ENCODE measurements at regions not wholly inside any gene's neighbourhood (a gene's known extent, or its start where the extent isn't known, plus 50 kb on each side); places are given as distances from the start of the nearest gene placed in this dataset.

DNA sequence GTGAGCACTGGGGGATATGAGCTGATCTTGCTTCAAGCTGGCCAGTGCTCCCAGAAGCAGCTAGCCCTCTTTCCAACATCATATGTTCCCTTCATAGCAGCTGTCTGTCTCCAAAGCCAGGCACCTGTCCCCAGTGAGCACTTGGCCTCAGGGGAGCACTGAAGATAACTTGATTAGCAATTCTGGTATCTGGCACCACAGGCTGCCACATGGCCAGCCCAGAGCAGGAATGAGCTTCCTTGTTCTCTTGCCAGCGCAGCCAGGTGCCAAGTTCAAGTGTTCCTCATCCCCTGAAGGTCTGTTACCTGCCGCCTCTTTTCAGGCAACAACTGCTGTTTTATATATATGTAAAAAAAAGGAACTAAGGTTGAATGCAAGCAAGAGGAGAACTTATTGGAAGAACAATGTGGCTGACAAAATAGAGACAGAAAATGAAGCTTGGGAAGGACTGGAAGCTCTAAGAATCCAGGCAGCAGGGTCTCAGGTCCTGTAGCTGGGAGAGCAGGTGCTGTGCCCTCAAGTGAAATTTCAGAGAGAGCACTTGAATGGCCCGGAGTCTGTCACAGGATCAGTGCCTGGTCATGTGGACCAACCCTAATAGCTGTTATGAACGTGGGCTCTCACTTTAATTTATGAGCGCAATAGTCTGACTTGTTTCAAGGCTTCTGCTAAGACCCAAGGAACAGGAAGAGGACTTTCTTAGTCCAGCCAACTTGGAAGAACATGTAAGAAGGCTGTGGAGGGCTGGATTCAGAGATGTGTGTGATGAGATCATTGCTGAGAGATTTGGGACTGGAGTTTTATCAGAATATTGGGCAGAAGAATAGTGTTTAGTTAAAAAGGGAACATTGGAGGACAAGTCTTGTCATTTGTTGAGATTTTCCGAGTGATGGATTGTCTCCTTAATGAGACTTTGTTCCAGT lies 267.2 kb downstream of the GLRX3 start:
- H3K4me3 Mint-ChIP-seq (ENCODE audit: low read depth, unreplicated experiment), result no peak overlapping the region

GRCh38 chr10:130404476-130405055 lies 268.4 kb downstream of the GLRX3 start:
- Mint-ChIP-seq H3K36me3 (ENCODE audit: insufficient read depth, unreplicated experiment) (no peaks in the 10 kb centered on the region), H3K4me1 (ENCODE audit: low read depth, unreplicated experiment) (no peaks in the 10 kb centered on the region), H3K9me3 (ENCODE audit: low read depth, unreplicated experiment) (peaks cover 15% of the 10 kb centered on the region), H3K27me3 (ENCODE audit: unreplicated experiment) (no peaks in the 10 kb centered on the region), H3K27ac (ENCODE audit: unreplicated experiment) (no peak overlapping the region), H3K4me3 (ENCODE audit: low read depth, unreplicated experiment) (no peak overlapping the region)
- no TSS peak for BruUV-seq (replicated peaks)
- DNase-seq, result no peak
- CTCF ChIA-PET, result no interaction called here
- TF ChIP-seq, protein P1, sequence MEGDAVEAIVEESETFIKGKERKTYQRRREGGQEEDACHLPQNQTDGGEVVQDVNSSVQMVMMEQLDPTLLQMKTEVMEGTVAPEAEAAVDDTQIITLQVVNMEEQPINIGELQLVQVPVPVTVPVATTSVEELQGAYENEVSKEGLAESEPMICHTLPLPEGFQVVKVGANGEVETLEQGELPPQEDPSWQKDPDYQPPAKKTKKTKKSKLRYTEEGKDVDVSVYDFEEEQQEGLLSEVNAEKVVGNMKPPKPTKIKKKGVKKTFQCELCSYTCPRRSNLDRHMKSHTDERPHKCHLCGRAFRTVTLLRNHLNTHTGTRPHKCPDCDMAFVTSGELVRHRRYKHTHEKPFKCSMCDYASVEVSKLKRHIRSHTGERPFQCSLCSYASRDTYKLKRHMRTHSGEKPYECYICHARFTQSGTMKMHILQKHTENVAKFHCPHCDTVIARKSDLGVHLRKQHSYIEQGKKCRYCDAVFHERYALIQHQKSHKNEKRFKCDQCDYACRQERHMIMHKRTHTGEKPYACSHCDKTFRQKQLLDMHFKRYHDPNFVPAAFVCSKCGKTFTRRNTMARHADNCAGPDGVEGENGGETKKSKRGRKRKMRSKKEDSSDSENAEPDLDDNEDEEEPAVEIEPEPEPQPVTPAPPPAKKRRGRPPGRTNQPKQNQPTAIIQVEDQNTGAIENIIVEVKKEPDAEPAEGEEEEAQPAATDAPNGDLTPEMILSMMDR (IDR thresholded peaks at IDR 0.05; ENCODE audit: unreplicated experiment), result no peak
- intact Hi-C loops (cut with micrococcal nuclease; ENCODE audit: unreplicated experiment), result no loop called here

More for the DNA sequence above, 267.2 kb downstream of the GLRX3 start:
- BruUV-seq (replicated peaks), result no TSS peak
- intact Hi-C loops (cut with micrococcal nuclease; ENCODE audit: unreplicated experiment), result no loop called here
- H3K36me3 Mint-ChIP-seq (ENCODE audit: insufficient read depth, unreplicated experiment), result no peaks in the 10 kb centered on the region
- no peak for DNase-seq
- peaks cover 19% of the 10 kb centered on the region for H3K9me3 Mint-ChIP-seq (ENCODE audit: low read depth, unreplicated experiment)
- CTCF ChIA-PET, result no interaction called here
- no peak overlapping the region for H3K27ac Mint-ChIP-seq (ENCODE audit: unreplicated experiment)
- H3K4me1 Mint-ChIP-seq (ENCODE audit: low read depth, unreplicated experiment), result no peaks in the 10 kb centered on the region
- TF ChIP-seq, protein P1 (IDR thresholded peaks at IDR 0.05; ENCODE audit: unreplicated experiment), result no peak
- no peaks in the 10 kb centered on the region for H3K27me3 Mint-ChIP-seq (ENCODE audit: unreplicated experiment)

DNA sequence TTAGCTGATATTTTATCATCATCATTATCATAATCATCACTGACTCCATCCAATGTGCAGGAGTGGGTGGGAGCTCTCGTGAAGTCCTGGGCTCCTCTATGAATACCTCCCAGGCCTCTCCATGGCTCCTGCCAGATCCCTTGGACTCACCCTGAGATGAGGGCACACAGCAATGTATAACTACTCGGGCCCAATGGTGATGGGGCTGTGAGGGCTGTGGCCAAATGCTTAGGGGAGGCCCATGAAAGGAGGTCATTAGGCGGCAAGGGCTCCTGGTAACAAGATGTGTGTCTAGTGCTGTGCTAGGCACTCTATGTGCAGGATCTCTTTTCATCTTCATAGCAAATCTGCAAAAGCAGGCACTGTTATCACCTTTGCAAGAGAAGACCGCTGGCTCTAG lies 270.9 kb downstream of the GLRX3 start:
- no peaks in the 10 kb centered on the region for H3K4me1 Mint-ChIP-seq (ENCODE audit: low read depth, unreplicated experiment)
- no TSS peak for BruUV-seq (replicated peaks)

GRCh38 chr10:130409331-130409730 lies 273.1 kb downstream of the GLRX3 start:
- Mint-ChIP-seq H3K4me1 (ENCODE audit: low read depth, unreplicated experiment) (no peaks in the 10 kb centered on the region), H3K4me3 (ENCODE audit: low read depth, unreplicated experiment) (no peak overlapping the region), H3K36me3 (ENCODE audit: insufficient read depth, unreplicated experiment) (no peaks in the 10 kb centered on the region), H3K27me3 (ENCODE audit: unreplicated experiment) (no peaks in the 10 kb centered on the region), H3K9me3 (ENCODE audit: low read depth, unreplicated experiment) (peaks cover 9% of the 10 kb centered on the region), H3K27ac (ENCODE audit: unreplicated experiment) (no peak overlapping the region)
- TF ChIP-seq, protein P1 (IDR thresholded peaks at IDR 0.05; ENCODE audit: unreplicated experiment), result no peak
- DNase-seq, result no peak
- CTCF ChIA-PET, result no interaction called here
- BruUV-seq (replicated peaks), result no TSS peak
- intact Hi-C loops (cut with micrococcal nuclease; ENCODE audit: unreplicated experiment), result no loop called here

More for the DNA sequence above, 270.9 kb downstream of the GLRX3 start:
- no peak overlapping the region for H3K4me3 Mint-ChIP-seq (ENCODE audit: low read depth, unreplicated experiment)
- H3K27ac Mint-ChIP-seq (ENCODE audit: unreplicated experiment), result no peak overlapping the region
- intact Hi-C loops (cut with micrococcal nuclease; ENCODE audit: unreplicated experiment), result no loop called here
- peaks cover 15% of the 10 kb centered on the region for H3K9me3 Mint-ChIP-seq (ENCODE audit: low read depth, unreplicated experiment)
- no peak for DNase-seq
- CTCF ChIA-PET, result no interaction called here
- TF ChIP-seq, protein P1 (IDR thresholded peaks at IDR 0.05; ENCODE audit: unreplicated experiment), result no peak
- no peaks in the 10 kb centered on the region for H3K27me3 Mint-ChIP-seq (ENCODE audit: unreplicated experiment)
- H3K36me3 Mint-ChIP-seq (ENCODE audit: insufficient read depth, unreplicated experiment), result no peaks in the 10 kb centered on the region
